ENCODE measurements at regions not wholly inside any gene's neighbourhood (a gene's known extent, or its start where the extent isn't known, plus 50 kb on each side); places are given as distances from the start of the nearest gene placed in this dataset.

GRCh38 chr10:128689667-128690066, 563.4 kb upstream of the MKI67 start:
- Mint-ChIP-seq H3K4me1 (no peaks in the 10 kb centered on the region), H3K4me3 (no peak overlapping the region), H3K27me3 (peaks cover 2% of the 10 kb centered on the region), H3K9me3 (ENCODE audit: low read depth) (no peaks in the 10 kb centered on the region), H3K27ac (no peak overlapping the region), H3K36me3 (ENCODE audit: low read depth) (no peaks in the 10 kb centered on the region)
- ATAC-seq (no peak), DNase-seq (no peak)
- intact Hi-C loops (cut with DNase I, micrococcal nuclease), result no loop called here
- POLR2A ChIA-PET, result no interaction called here
- CTCF ChIA-PET, result no interaction called here

GRCh38 chr10:128693493-128694131, 567.4 kb upstream of the MKI67 start:
- ChIA-PET POLR2A (no interaction called here), CTCF (no interaction called here)
- intact Hi-C loops (cut with DNase I, micrococcal nuclease), result no loop called here
- Mint-ChIP-seq H3K4me1 (no peaks in the 10 kb centered on the region), H3K36me3 (ENCODE audit: low read depth) (no peaks in the 10 kb centered on the region), H3K9me3 (ENCODE audit: low read depth) (no peaks in the 10 kb centered on the region), H3K27me3 (no peaks in the 10 kb centered on the region), H3K4me3 (no peak overlapping the region), H3K27ac (no peak overlapping the region)
- ATAC-seq (no peak), DNase-seq (no peak)

DNA sequence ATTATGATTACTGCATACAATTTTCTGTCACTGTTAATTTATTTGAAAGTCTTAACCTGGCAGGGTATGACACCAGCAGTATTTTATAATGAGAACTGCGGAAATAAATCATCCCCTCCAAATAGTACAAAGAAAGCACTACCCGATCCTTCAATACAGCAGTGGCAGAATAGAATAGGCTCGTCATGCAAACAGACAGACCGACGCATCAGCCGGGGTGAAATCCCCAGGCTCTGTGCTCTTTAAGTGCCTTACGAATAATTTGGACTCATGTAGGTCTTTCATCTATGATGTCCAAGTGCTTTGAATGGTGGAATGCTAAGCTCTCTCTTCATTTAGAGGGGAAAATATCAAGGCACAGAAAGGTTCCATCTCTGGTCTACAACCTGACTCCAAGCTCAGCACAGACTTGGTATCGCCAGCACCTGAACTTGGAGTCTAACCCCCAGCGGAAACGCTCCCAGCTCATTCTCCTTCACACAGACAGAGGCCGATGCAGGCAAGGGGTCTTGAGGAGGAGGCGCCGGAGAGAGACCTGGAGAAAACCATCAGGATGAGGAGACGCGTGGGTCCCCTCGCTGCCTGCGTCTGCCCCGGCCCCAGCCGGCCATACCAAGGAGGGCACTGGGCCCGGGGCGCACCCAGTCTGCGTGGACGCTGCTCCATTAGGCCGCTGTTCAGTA, 568.1 kb upstream of the MKI67 start:
- Mint-ChIP-seq H3K4me3 (no peak overlapping the region), H3K27me3 (no peaks in the 10 kb centered on the region), H3K9me3 (ENCODE audit: low read depth) (no peaks in the 10 kb centered on the region), H3K27ac (no peak overlapping the region), H3K36me3 (ENCODE audit: low read depth) (no peaks in the 10 kb centered on the region), H3K4me1 (no peaks in the 10 kb centered on the region)
- ATAC-seq, result no peak
- DNase-seq, result no peak
- ChIA-PET CTCF (no interaction called here), POLR2A (no interaction called here)
- intact Hi-C loops (cut with DNase I, micrococcal nuclease), result no loop called here

- ChIA-PET CTCF (no interaction called here), POLR2A (no interaction called here)
- ATAC-seq (no peak), DNase-seq (no peak)
- H3K9me3 Mint-ChIP-seq (ENCODE audit: low read depth), result no peaks in the 10 kb centered on the region
- H3K4me3 Mint-ChIP-seq, result no peak overlapping the region
- H3K27me3 Mint-ChIP-seq, result peaks cover 2% of the 10 kb centered on the region
- intact Hi-C loops (cut with DNase I, micrococcal nuclease), result no loop called here
- H3K36me3 Mint-ChIP-seq (ENCODE audit: low read depth), result no peaks in the 10 kb centered on the region
- H3K4me1 Mint-ChIP-seq, result no peaks in the 10 kb centered on the region
- H3K27ac Mint-ChIP-seq, result no peak overlapping the region
Measured at GRCh38 chr10:128694851-128695725, 568.9 kb upstream of the MKI67 start.

DNA sequence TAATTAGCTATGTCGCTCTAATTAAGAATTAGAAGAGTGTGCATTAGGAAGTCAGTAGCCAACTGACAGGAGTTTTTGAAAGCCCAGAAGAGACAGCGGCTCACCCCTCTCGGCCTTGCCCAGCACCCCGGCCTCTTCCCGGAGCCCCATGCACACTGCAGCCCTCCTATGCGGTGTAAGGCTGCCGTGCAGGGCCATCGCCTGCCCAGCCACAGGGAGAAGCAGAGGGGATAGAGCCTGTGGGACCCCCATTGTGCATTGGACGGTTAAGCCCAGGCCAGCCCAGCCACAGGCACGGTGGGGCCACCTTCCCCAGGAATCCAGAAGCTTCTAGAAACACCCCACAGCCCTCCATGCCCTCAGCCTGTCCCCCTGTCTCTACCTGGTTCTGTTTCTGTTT, 569.7 kb upstream of the MKI67 start:
- Mint-ChIP-seq H3K36me3 (ENCODE audit: low read depth) (no peaks in the 10 kb centered on the region), H3K27me3 (peaks cover 2% of the 10 kb centered on the region), H3K9me3 (ENCODE audit: low read depth) (no peaks in the 10 kb centered on the region), H3K27ac (no peak overlapping the region), H3K4me3 (no peak overlapping the region), H3K4me1 (no peaks in the 10 kb centered on the region)
- ATAC-seq, result no peak
- ChIA-PET CTCF (no interaction called here), POLR2A (no interaction called here)
- intact Hi-C loops (cut with DNase I, micrococcal nuclease), result no loop called here
- no peak for DNase-seq

DNA sequence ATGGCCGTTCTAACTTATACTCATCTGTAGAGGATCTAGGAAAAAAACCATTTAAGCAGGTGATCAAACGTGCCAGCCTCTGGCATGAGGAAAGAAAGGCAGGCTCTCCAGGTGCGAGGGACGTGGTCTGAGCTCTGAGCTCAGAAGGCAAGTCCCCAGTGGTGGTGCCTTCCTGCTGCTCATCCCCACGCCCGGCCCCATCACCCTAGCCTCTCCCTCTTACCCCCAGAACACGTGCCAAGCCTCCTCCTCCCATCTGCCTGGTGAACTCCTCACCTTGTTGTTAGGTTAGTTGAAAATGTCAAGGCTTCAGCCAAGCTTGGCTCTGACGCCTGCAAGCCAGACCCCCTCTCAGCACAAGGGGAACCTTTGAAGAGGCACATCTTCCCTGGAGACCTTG, 571.2 kb upstream of the MKI67 start:
- ChIA-PET CTCF (interaction anchor here (0.7 kb wide), 1 partner anchor 69 kb away, joined by 4 read pairs; no protein-coding TSS in a partner anchor), POLR2A (no interaction called here)
- DNase-seq (no peak), ATAC-seq (no peak)
- H3K36me3 Mint-ChIP-seq (ENCODE audit: low read depth), result no peaks in the 10 kb centered on the region
- H3K27ac Mint-ChIP-seq, result no peak overlapping the region
- intact Hi-C loops (cut with DNase I, micrococcal nuclease), result no loop called here
- H3K27me3 Mint-ChIP-seq, result peaks cover 2% of the 10 kb centered on the region
- no peak overlapping the region for H3K4me3 Mint-ChIP-seq
- H3K4me1 Mint-ChIP-seq, result no peaks in the 10 kb centered on the region
- no peaks in the 10 kb centered on the region for H3K9me3 Mint-ChIP-seq (ENCODE audit: low read depth)

GRCh38 chr10:128701381-128701780, 575.2 kb upstream of the MKI67 start:
- intact Hi-C loops (cut with DNase I, micrococcal nuclease), result no loop called here
- POLR2A ChIA-PET, result no interaction called here
- no peaks in the 10 kb centered on the region for H3K9me3 Mint-ChIP-seq (ENCODE audit: low read depth)

DNA sequence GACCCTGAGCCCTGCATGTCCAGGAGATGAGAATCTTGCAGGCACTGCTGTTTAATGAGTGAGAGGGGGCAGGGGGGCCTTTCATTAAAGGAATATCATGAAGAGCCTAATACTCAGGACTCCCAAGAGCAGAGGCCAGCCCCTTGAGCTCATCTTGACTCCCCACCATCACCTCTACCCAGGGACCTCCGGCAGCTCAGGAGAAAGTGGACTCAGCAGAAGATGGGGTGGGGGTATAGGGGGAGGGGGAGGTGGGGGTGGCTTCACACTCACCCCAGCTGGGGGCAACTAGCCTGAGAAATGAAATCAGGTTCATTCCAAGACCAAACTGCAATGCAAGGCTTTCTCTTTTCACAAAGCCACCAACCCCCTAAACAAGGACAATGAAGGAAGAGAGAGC, 575.6 kb upstream of the MKI67 start:
- no peaks in the 10 kb centered on the region for H3K4me1 Mint-ChIP-seq
- H3K36me3 Mint-ChIP-seq (ENCODE audit: low read depth), result no peaks in the 10 kb centered on the region
- H3K4me3 Mint-ChIP-seq, result no peak overlapping the region
- DNase-seq (no peak), ATAC-seq (no peak)
- no peak overlapping the region for H3K27ac Mint-ChIP-seq
- peaks cover 2% of the 10 kb centered on the region for H3K27me3 Mint-ChIP-seq
- CTCF ChIA-PET, result no interaction called here
- POLR2A ChIA-PET, result no interaction called here
- intact Hi-C loops (cut with DNase I, micrococcal nuclease), result no loop called here
- no peaks in the 10 kb centered on the region for H3K9me3 Mint-ChIP-seq (ENCODE audit: low read depth)

More at GRCh38 chr10:128701381-128701780, 575.2 kb upstream of the MKI67 start:
- Mint-ChIP-seq H3K27me3 (peaks cover 2% of the 10 kb centered on the region), H3K36me3 (ENCODE audit: low read depth) (no peaks in the 10 kb centered on the region), H3K27ac (no peak overlapping the region), H3K4me3 (no peak overlapping the region), H3K4me1 (no peaks in the 10 kb centered on the region)
- DNase-seq (no peak), ATAC-seq (no peak)
- CTCF ChIA-PET, result no interaction called here

- Mint-ChIP-seq H3K36me3 (ENCODE audit: low read depth) (no peaks in the 10 kb centered on the region), H3K4me1 (no peaks in the 10 kb centered on the region), H3K27ac (no peak overlapping the region), H3K9me3 (ENCODE audit: low read depth) (no peaks in the 10 kb centered on the region), H3K27me3 (peaks cover 5% of the 10 kb centered on the region), H3K4me3 (no peak overlapping the region)
- DNase-seq (no peak), ATAC-seq (no peak)
- intact Hi-C loops (cut with DNase I, micrococcal nuclease), result no loop called here
- ChIA-PET CTCF (interaction anchor here (0.6 to 0.7 kb wide), 2 partner anchors 237 to 694 kb away, joined by 4 read pairs; no protein-coding TSS in a partner anchor), POLR2A (no interaction called here)
Measured at GRCh38 chr10:128704716-128705115, 578.5 kb upstream of the MKI67 start.

GRCh38 chr10:128708182-128708581, 582.0 kb upstream of the MKI67 start:
- intact Hi-C loops (cut with DNase I, micrococcal nuclease), result no loop called here
- H3K9me3 Mint-ChIP-seq (ENCODE audit: low read depth), result no peaks in the 10 kb centered on the region
- H3K4me1 Mint-ChIP-seq, result no peaks in the 10 kb centered on the region
- no peak for ATAC-seq
- DNase-seq, result no peak
- CTCF ChIA-PET, result no interaction called here
- H3K4me3 Mint-ChIP-seq, result no peak overlapping the region
- peaks cover 7% of the 10 kb centered on the region for H3K27me3 Mint-ChIP-seq
- no peaks in the 10 kb centered on the region for H3K36me3 Mint-ChIP-seq (ENCODE audit: low read depth)
- no peak overlapping the region for H3K27ac Mint-ChIP-seq
- POLR2A ChIA-PET, result no interaction called here

DNA sequence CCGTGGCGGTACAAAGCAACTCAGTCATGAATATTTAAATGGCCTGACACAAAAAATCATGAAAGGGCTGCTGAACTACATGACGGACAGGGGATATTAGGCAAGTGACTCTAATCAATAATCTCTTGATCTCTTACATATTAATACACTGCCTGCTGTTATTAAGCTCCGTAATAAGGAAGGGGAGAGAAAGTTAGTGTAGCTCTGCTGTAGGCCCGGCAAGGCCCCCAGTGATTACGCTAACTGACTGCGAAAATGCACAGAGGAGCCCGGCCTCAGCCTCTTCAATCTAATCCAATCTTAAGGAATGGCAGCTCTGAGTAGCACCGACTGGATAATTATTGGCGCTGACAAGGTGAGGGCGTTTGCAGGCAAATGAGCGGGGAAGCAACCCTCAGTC, 583.5 kb upstream of the MKI67 start:
- no peak for ATAC-seq
- Mint-ChIP-seq H3K36me3 (ENCODE audit: low read depth) (no peaks in the 10 kb centered on the region), H3K4me3 (no peak overlapping the region), H3K4me1 (no peaks in the 10 kb centered on the region), H3K27ac (no peak overlapping the region), H3K27me3 (peaks cover 7% of the 10 kb centered on the region), H3K9me3 (ENCODE audit: low read depth) (no peaks in the 10 kb centered on the region)
- no peak for DNase-seq
- ChIA-PET CTCF (interaction anchor here (0.5 kb wide), 1 partner anchor 338 kb away, joined by 5 read pairs; no protein-coding TSS in a partner anchor), POLR2A (no interaction called here)
- intact Hi-C loops (cut with DNase I, micrococcal nuclease), result no loop called here

Measured in activated CD4-positive, alpha-beta T cell treated with anti-CD3 and anti-CD28 coated beads for 36 hours (primary cell).